PC-9 (cell line): ENCODE measurements at regions not wholly inside any gene's neighbourhood (a gene's known extent, or its start where the extent isn't known, plus 50 kb on each side); places are given as distances from the start of the nearest gene placed in this dataset.
A peak's percentile ranks its signal among the peaks of the same experiment; 100 is the strongest.

Experiments
- BruUV-seq: library from RNA; stranded (reverse); fragments of 400-500 nt; replicated peaks from 2 replicates; lab custom pipeline; 2021; lab: Mats Ljungman, UMichigan
- CTCF ChIA-PET: fragments of 300-600 bp; sonication (Branson Sonifier 250); formaldehyde crosslinking; loops from one replicate; lab custom pipeline; 2022; ENCODE audit warnings: antibody characterized with exemption; lab: Charles Lee
- POLR2A ChIA-PET: fragments of 300-600 bp; sonication (Branson Sonifier 250); formaldehyde crosslinking; loops from one replicate; lab custom pipeline; 2022; ENCODE audit warnings: antibody characterized with exemption; ENCODE audit not compliant: unreplicated experiment; lab: Charles Lee
- DNase-seq, 2 experiments: peaks; one replicate each; pipeline versions ENCODE4 v3.0.0 to v3.0.0-alpha.2; 2015 to 2022; ENCODE audit warnings: mixed read lengths in 1 of 2
- H2AFZ ChIP-seq: fragments of 200-600 bp; sonication (generic); 2 replicates; pipeline ENCODE4 v1.8.1; 2017; ENCODE audit warnings: antibody characterized with exemption
- H3F3A ChIP-seq: fragments of 200-600 bp; sonication (generic); 2 replicates; pipeline ENCODE4 v1.8.1; 2017; ENCODE audit warnings: antibody characterized with exemption, mild to moderate bottlenecking, low read depth; ENCODE audit not compliant: insufficient read depth
- H3K27ac ChIP-seq: fragments of 200-600 bp; sonication (generic); 2 replicates; pipeline ENCODE4 v1.6.1; 2016; ENCODE audit warnings: mixed run types
- H3K27me3 ChIP-seq: fragments of 200-600 bp; sonication (generic); 2 replicates; pipeline ENCODE4 v1.6.1; 2016; ENCODE audit warnings: low read depth, mixed run types; ENCODE audit not compliant: insufficient read depth
- H3K36me3 ChIP-seq: fragments of 200-600 bp; sonication (generic); 2 replicates; pipeline ENCODE4 v1.6.1; 2016; ENCODE audit warnings: low read depth, mixed run types
- H3K4me1 ChIP-seq: fragments of 200-600 bp; sonication (generic); replicated peaks from 2 replicates; pipeline ENCODE4 v1.6.1; 2016; ENCODE audit warnings: mixed run types; ENCODE audit not compliant: insufficient read depth
- H3K4me2 ChIP-seq: fragments of 200-600 bp; sonication (generic); 2 replicates; pipeline ENCODE4 v1.6.1; 2017; ENCODE audit warnings: mixed run types
- H3K4me3 ChIP-seq: fragments of 200-600 bp; sonication (generic); 2 replicates; pipeline ENCODE4 v1.6.1; 2016; ENCODE audit warnings: mixed run types
- H3K79me2 ChIP-seq: fragments of 200-600 bp; sonication (generic); 2 replicates; pipeline ENCODE4 v1.6.1; 2017; ENCODE audit warnings: low read depth, mixed run types
- H3K9me2 ChIP-seq: fragments of 200-600 bp; sonication (generic); 2 replicates; pipeline ENCODE4 v1.8.1; 2017; ENCODE audit warnings: mild to moderate bottlenecking; ENCODE audit not compliant: insufficient read depth
- H3K9me3 ChIP-seq: fragments of 200-600 bp; sonication (generic); 2 replicates; pipeline ENCODE4 v1.8.1; 2016; ENCODE audit warnings: low read depth; ENCODE audit not compliant: insufficient read depth
- H4K20me1 ChIP-seq: fragments of 200-600 bp; sonication (generic); 2 replicates; pipeline ENCODE4 v1.8.1; 2017; ENCODE audit not compliant: insufficient read depth
- CTCF ChIP-seq: fragments of 200-600 bp; sonication (generic); conservative IDR thresholded peaks from 2 replicates; pipeline ENCODE4 v1.6.1; 2017; ENCODE audit warnings: mixed run types, antibody characterized with exemption, mild to moderate bottlenecking, moderate library complexity
- EZH2 ChIP-seq: fragments of 200-600 bp; sonication (generic); IDR thresholded peaks from 2 replicates; pipeline ENCODE4 v1.8.0; 2017; ENCODE audit warnings: antibody characterized with exemption, low read depth
- intact Hi-C: fragments of 100-400 bp; cut with micrococcal nuclease; formaldehyde crosslinking; loops from one replicate; pipeline ENCODE4 v1.10.0; 2022; ENCODE audit not compliant: unreplicated experiment

- Histone ChIP-seq H3K9me3 (no peaks in the 10 kb centered on the region), H4K20me1 (no peaks in the 10 kb centered on the region), H3K4me3 (no peak overlapping the region), H2AFZ (no peak overlapping the region), H3K4me1 (no peaks in the 10 kb centered on the region), H3K4me2 (no peak overlapping the region), H3K36me3 (no peaks in the 10 kb centered on the region), H3K27ac (no peak overlapping the region), H3K27me3 (no peaks in the 10 kb centered on the region), H3K9me2 (no peaks in the 10 kb centered on the region), H3F3A (no peaks in the 10 kb centered on the region), H3K79me2 (no peaks in the 10 kb centered on the region)
- no TSS peak for BruUV-seq
- TF ChIP-seq EZH2 (no peak), CTCF (no peak)
- intact Hi-C loops: no loop called here
- ChIA-PET POLR2A (no interaction called here), CTCF (no interaction called here)
- DNase-seq: no peak
Observed at GRCh38 chr3:22959593-22959992, 243.5 kb upstream of the UBE2E2 start.

- H4K20me1 ChIP-seq: no peaks in the 10 kb centered on the region
Observed at GRCh38 chr3:22960105-22960984, 242.8 kb upstream of the UBE2E2 start.

GRCh38 chr3:22962244-22962643 lies 240.9 kb upstream of the UBE2E2 start:
- H3K4me3 ChIP-seq: no peak overlapping the region
- no peak overlapping the region for H2AFZ ChIP-seq
- intact Hi-C loops: loop anchor here (5.0 to 10.0 kb wide), 4 partner anchors 80 to 877 kb away; partner anchors contain the start of gene UBE2E2
- no peak for TF ChIP-seq CTCF
- no peak for TF ChIP-seq EZH2
- no peaks in the 10 kb centered on the region for H3K4me1 ChIP-seq
- H3F3A ChIP-seq: no peaks in the 10 kb centered on the region
- no peaks in the 10 kb centered on the region for H3K36me3 ChIP-seq
- H3K9me2 ChIP-seq: no peaks in the 10 kb centered on the region
- H3K4me2 ChIP-seq: no peak overlapping the region
- H3K27ac ChIP-seq: no peak overlapping the region
- H3K79me2 ChIP-seq: no peaks in the 10 kb centered on the region
- no peak for DNase-seq
- no TSS peak for BruUV-seq
- no peaks in the 10 kb centered on the region for H3K27me3 ChIP-seq
- CTCF ChIA-PET: no interaction called here
- no peaks in the 10 kb centered on the region for H3K9me3 ChIP-seq
- H4K20me1 ChIP-seq: no peaks in the 10 kb centered on the region
- POLR2A ChIA-PET: no interaction called here

More at GRCh38 chr3:22960105-22960984, 242.8 kb upstream of the UBE2E2 start:
- Histone ChIP-seq H3K9me2 (no peaks in the 10 kb centered on the region), H2AFZ (no peak overlapping the region), H3K9me3 (no peaks in the 10 kb centered on the region), H3K4me3 (no peak overlapping the region), H3K36me3 (no peaks in the 10 kb centered on the region), H3K4me2 (no peak overlapping the region), H3F3A (no peaks in the 10 kb centered on the region), H3K4me1 (no peaks in the 10 kb centered on the region), H3K27me3 (no peaks in the 10 kb centered on the region), H3K79me2 (no peaks in the 10 kb centered on the region), H3K27ac (no peak overlapping the region)
- intact Hi-C loops: loop anchor here (1.0 to 10.0 kb wide), 6 partner anchors 73 to 876 kb away; partner anchors contain the start of gene UBE2E2
- no TSS peak for BruUV-seq
- peak; percentile 20 to 37 for DNase-seq
- TF ChIP-seq CTCF: peak; percentile 87
- TF ChIP-seq EZH2: no peak
- ChIA-PET POLR2A (interaction anchor here (0.6 kb wide), 1 partner anchor 196 kb away, joined by 4 read pairs; no protein-coding TSS in a partner anchor), CTCF (interaction anchor here (0.6 to 1.2 kb wide), 5 partner anchors 20 to 1671 kb away, joined by 3 to 4 read pairs (median 4); no protein-coding TSS in a partner anchor)
